WTC11 (cell line): ENCODE measurements at regions not wholly inside any gene's neighbourhood (a gene's known extent, or its start where the extent isn't known, plus 50 kb on each side); places are given as distances from the start of the nearest gene placed in this dataset.

Source experiments
- ATAC-seq: fragments of 200-7000 bp; cut with Tn5 transposase; 2 replicates; pipeline ENCODE4 v1.10.0; 2021; ENCODE audit warnings: mild to moderate bottlenecking, moderate library complexity
- CTCF ChIA-PET: fragments of 300-600 bp; sonication (Branson Sonifier 250); formaldehyde crosslinking; loops from one replicate; lab custom pipeline; 2021; ENCODE audit warnings: antibody characterized with exemption; lab: Charles Lee
- POLR2A ChIA-PET: fragments of 350-600 bp; sonication (Branson Sonifier 250); formaldehyde crosslinking; loops from one replicate; lab custom pipeline; 2021; ENCODE audit warnings: antibody characterized with exemption; lab: Charles Lee
- DNase-seq: peaks from one replicate; pipeline ENCODE4 v3.0.0; 2021; ENCODE audit warnings: low spot score
- H3K27ac Mint-ChIP-seq: 2 replicates; pipeline ENCODE4 v1.8.0; 2021; ENCODE audit warnings: mixed read lengths
- H3K27me3 Mint-ChIP-seq: 2 replicates; pipeline ENCODE4 v1.8.0; 2021; ENCODE audit warnings: low read depth, mild to moderate bottlenecking, moderate library complexity, mixed read lengths
- H3K36me3 Mint-ChIP-seq: 2 replicates; pipeline ENCODE4 v1.8.0; 2021; ENCODE audit warnings: mixed read lengths
- H3K4me1 Mint-ChIP-seq: 2 replicates; pipeline ENCODE4 v1.8.0; 2022; ENCODE audit warnings: mixed read lengths
- H3K4me3 Mint-ChIP-seq: 2 replicates; pipeline ENCODE4 v1.8.0; 2021; ENCODE audit warnings: mild to moderate bottlenecking, moderate library complexity, mixed read lengths
- H3K9me3 Mint-ChIP-seq: 2 replicates; pipeline ENCODE4 v1.8.0; 2021; ENCODE audit warnings: mixed read lengths
- CREB1 ChIP-seq: sonication (generic); formaldehyde crosslinking; IDR thresholded peaks from 2 replicates; pipeline ENCODE4 v1.8.0; 2023; ENCODE audit warnings: mild to moderate bottlenecking, missing genetic modification reagents
- E2F1 ChIP-seq: sonication (generic); formaldehyde crosslinking; IDR thresholded peaks from 2 replicates; pipeline ENCODE4 v1.8.0; 2022; ENCODE audit warnings: mild to moderate bottlenecking, missing genetic modification reagents
- E2F5 ChIP-seq: sonication (generic); formaldehyde crosslinking; IDR thresholded peaks from 2 replicates; pipeline ENCODE4 v1.8.1; 2022; ENCODE audit warnings: mild to moderate bottlenecking, moderate library complexity, missing genetic modification reagents
- FOXP1 ChIP-seq: sonication (generic); formaldehyde crosslinking; IDR thresholded peaks from 2 replicates; pipeline ENCODE4 v1.8.0; 2022; ENCODE audit warnings: missing genetic modification reagents, mild to moderate bottlenecking, moderate library complexity, borderline replicate concordance
- GRHL2 ChIP-seq: fragments of 250-450 bp; sonication (Bioruptor Pico); IDR thresholded peaks from 2 replicates; pipeline ENCODE4 v1.8.0; 2022; ENCODE audit warnings: mild to moderate bottlenecking, moderate library complexity; ENCODE audit not compliant: insufficient replicate concordance, severe bottlenecking
- GTF2I ChIP-seq: fragments of 250-450 bp; sonication (Bioruptor Pico); conservative IDR thresholded peaks from 2 replicates; pipeline ENCODE4 v1.4.0; 2021; ENCODE audit warnings: mild to moderate bottlenecking
- HMGA2 ChIP-seq: fragments of 250-450 bp; sonication (Bioruptor Pico); IDR thresholded peaks from 2 replicates; pipeline ENCODE4 v1.4.0; 2021; ENCODE audit warnings: mild to moderate bottlenecking, moderate library complexity
- HMGXB4 ChIP-seq: sonication (generic); formaldehyde crosslinking; IDR thresholded peaks from 2 replicates; pipeline ENCODE4 v1.8.1; 2023; ENCODE audit warnings: mild to moderate bottlenecking, moderate library complexity, missing genetic modification reagents
- MXD4 ChIP-seq: fragments of 250-450 bp; sonication (Bioruptor Pico); IDR thresholded peaks from 2 replicates; pipeline ENCODE4 v1.8.0; 2021; ENCODE audit warnings: mild to moderate bottlenecking, moderate library complexity, borderline replicate concordance
- MYBL2 ChIP-seq: sonication (generic); formaldehyde crosslinking; IDR thresholded peaks from 2 replicates; pipeline ENCODE4 v1.8.1; 2023; ENCODE audit warnings: mild to moderate bottlenecking, moderate library complexity, missing genetic modification reagents
- OVOL2 ChIP-seq: fragments of 250-450 bp; sonication (Bioruptor Pico); IDR thresholded peaks from 2 replicates; pipeline ENCODE4 v1.9.0; 2021; ENCODE audit warnings: mild to moderate bottlenecking, borderline replicate concordance
- PRRX2 ChIP-seq: fragments of 250-450 bp; sonication (Bioruptor Pico); IDR thresholded peaks from 2 replicates; pipeline ENCODE4 v1.8.0; 2021; ENCODE audit warnings: mild to moderate bottlenecking
- SMAD4 ChIP-seq: sonication (generic); formaldehyde crosslinking; IDR thresholded peaks from 2 replicates; pipeline ENCODE4 v1.8.0; 2022; ENCODE audit warnings: mild to moderate bottlenecking, missing genetic modification reagents
- STAT6 ChIP-seq: sonication (generic); formaldehyde crosslinking; conservative IDR thresholded peaks from 2 replicates; pipeline ENCODE4 v1.8.1; 2023; ENCODE audit warnings: mild to moderate bottlenecking, low read depth, missing genetic modification reagents, moderate library complexity
- TEAD1 ChIP-seq: sonication (generic); formaldehyde crosslinking; IDR thresholded peaks from 2 replicates; pipeline ENCODE4 v1.8.0; 2022; ENCODE audit warnings: mild to moderate bottlenecking, missing genetic modification reagents
- TEAD4 ChIP-seq: sonication (generic); formaldehyde crosslinking; IDR thresholded peaks from 2 replicates; pipeline ENCODE4 v1.8.0; 2022; ENCODE audit warnings: mild to moderate bottlenecking, missing genetic modification reagents
- USF1 ChIP-seq: sonication (generic); formaldehyde crosslinking; IDR thresholded peaks from 2 replicates; pipeline ENCODE4 v1.8.0; 2022; ENCODE audit warnings: mild to moderate bottlenecking, missing genetic modification reagents
- ZBTB21 ChIP-seq: sonication (generic); formaldehyde crosslinking; IDR thresholded peaks from 2 replicates; pipeline ENCODE4 v1.8.1; 2023; ENCODE audit warnings: mild to moderate bottlenecking, missing genetic modification reagents, borderline replicate concordance
- ZNF121 ChIP-seq: sonication (generic); formaldehyde crosslinking; IDR thresholded peaks from 2 replicates; pipeline ENCODE4 v1.8.0; 2023; ENCODE audit warnings: missing genetic modification reagents
- ZNF232 ChIP-seq: sonication (generic); formaldehyde crosslinking; IDR thresholded peaks from 2 replicates; pipeline ENCODE4 v1.8.0; 2022; ENCODE audit warnings: mild to moderate bottlenecking, missing genetic modification reagents
- ZNF263 ChIP-seq: sonication (generic); formaldehyde crosslinking; IDR thresholded peaks from 2 replicates; pipeline ENCODE4 v1.8.1; 2022; ENCODE audit warnings: low read depth, mild to moderate bottlenecking, moderate library complexity, missing genetic modification reagents
- ZNF396 ChIP-seq: fragments of 250-450 bp; sonication (Bioruptor Pico); IDR thresholded peaks from 2 replicates; pipeline ENCODE4 v1.8.0; 2021; ENCODE audit warnings: mild to moderate bottlenecking, moderate library complexity, borderline replicate concordance

GRCh38 chr3:181764544-181764943 lies 52.8 kb downstream of the SOX2 start:
- TF ChIP-seq ZNF396 (no peak), ZNF121 (CRISPR knock-in tag) (peak; percentile 93)
- no peak for DNase-seq
- ChIA-PET POLR2A (no interaction called here), CTCF (no interaction called here)
- Mint-ChIP-seq H3K9me3 (no peaks in the 10 kb centered on the region), H3K27ac (no peak overlapping the region), H3K4me3 (no peak overlapping the region), H3K36me3 (no peaks in the 10 kb centered on the region), H3K27me3 (no peaks in the 10 kb centered on the region), H3K4me1 (peaks cover 24% of the 10 kb centered on the region)
- no peak for ATAC-seq

- POLR2A ChIA-PET, result no interaction called here
- H3K4me1 Mint-ChIP-seq, result peaks cover 10% of the 10 kb centered on the region
- H3K9me3 Mint-ChIP-seq, result no peaks in the 10 kb centered on the region
- ATAC-seq (no peak), DNase-seq (no peak)
- no peak overlapping the region for H3K27ac Mint-ChIP-seq
- H3K4me3 Mint-ChIP-seq, result no peak overlapping the region
- TF ChIP-seq FOXP1 (CRISPR knock-in tag), result no peak
- TF ChIP-seq HMGA2 (CRISPR knock-in tag), result peak; percentile 91
- CTCF ChIA-PET, result interaction anchor here (0.6 kb wide), 1 partner anchor 84 kb away, joined by 5 read pairs; no protein-coding TSS in a partner anchor
- no peaks in the 10 kb centered on the region for H3K27me3 Mint-ChIP-seq
- no peaks in the 10 kb centered on the region for H3K36me3 Mint-ChIP-seq
These were observed 58.6 kb downstream of the SOX2 start for GRCh38 chr3:181770296-181770695.

GRCh38 chr3:181771120-181771519 lies 59.4 kb downstream of the SOX2 start:
- Mint-ChIP-seq H3K4me1 (peaks cover 2% of the 10 kb centered on the region; the same call in 1 of the 2 replicates), H3K27ac (no peak overlapping the region), H3K4me3 (no peak overlapping the region), H3K27me3 (no peaks in the 10 kb centered on the region), H3K36me3 (no peaks in the 10 kb centered on the region), H3K9me3 (no peaks in the 10 kb centered on the region)
- CTCF ChIA-PET, result interaction anchor here (1.4 kb wide), 1 partner anchor 11 kb away, joined by 3 read pairs; no protein-coding TSS in a partner anchor
- TF ChIP-seq E2F1 (CRISPR knock-in tag), result no peak
- no peak for TF ChIP-seq SMAD4 (CRISPR knock-in tag)
- no peak for TF ChIP-seq USF1
- no peak for TF ChIP-seq CREB1
- TF ChIP-seq GRHL2 (CRISPR knock-in tag), result no peak
- TF ChIP-seq E2F5 (CRISPR knock-in tag), result no peak
- TF ChIP-seq TEAD1, result no peak
- TF ChIP-seq STAT6 (CRISPR knock-in tag), result no peak
- TF ChIP-seq PRRX2 (CRISPR knock-in tag), result no peak
- TF ChIP-seq GTF2I (CRISPR knock-in tag), result no peak
- TF ChIP-seq ZBTB21 (CRISPR knock-in tag), result no peak
- no peak for TF ChIP-seq TEAD4 (CRISPR knock-in tag)
- TF ChIP-seq MXD4 (CRISPR knock-in tag), result no peak
- TF ChIP-seq ZNF263 (CRISPR knock-in tag), result no peak
- TF ChIP-seq HMGXB4, result no peak
- TF ChIP-seq MYBL2, result no peak
- TF ChIP-seq OVOL2 (CRISPR knock-in tag), result no peak
- no peak for TF ChIP-seq ZNF232 (CRISPR knock-in tag)
- ATAC-seq, result no peak
- POLR2A ChIA-PET, result no interaction called here
- no peak for DNase-seq
